Suprapubic skin (tissue), 4 donors: ENCODE measurements at regions not wholly inside any gene's neighbourhood (a gene's known extent, or its start where the extent isn't known, plus 50 kb on each side); places are given as distances from the start of the nearest gene placed in this dataset.

ENCODE experiments used
- DNase-seq, 2 donors: peaks; one replicate each; pipeline ENCODE4 v3.0.0-alpha.2; 2019; ENCODE audit warnings: low spot score in 2 of 2
- H3K27ac ChIP-seq: fragments of 200-600 bp; sonication (generic); one replicate; pipeline ENCODE4 v1.5.1; 2019
- H3K27me3 ChIP-seq: fragments of 200-600 bp; sonication (generic); one replicate; pipeline ENCODE4 v1.5.1; 2019
- H3K36me3 ChIP-seq: fragments of 200-600 bp; sonication (generic); one replicate; pipeline ENCODE4 v1.5.1; 2019
- H3K4me1 ChIP-seq: fragments of 200-600 bp; sonication (generic); one replicate; pipeline ENCODE4 v1.5.1; 2019
- H3K4me3 ChIP-seq: fragments of 200-600 bp; sonication (generic); one replicate; pipeline ENCODE4 v1.5.1; 2019; ENCODE audit warnings: mild to moderate bottlenecking
- H3K9me3 ChIP-seq: fragments of 200-600 bp; sonication (generic); one replicate; pipeline ENCODE4 v1.5.1; 2019
- CTCF ChIP-seq, 2 donors: fragments of 200-600 bp in 1 of 2; fragments of 450-650 bp in 1 of 2; sonication (generic) in 1 of 2; IDR thresholded peaks; one replicate each; pipeline ENCODE4 v1.5.1; 2016 to 2019; ENCODE audit warnings: antibody characterized with exemption in 2 of 2, mild to moderate bottlenecking in 1 of 2, moderate library complexity in 1 of 2
- EP300 ChIP-seq: sonication (generic); formaldehyde crosslinking; IDR thresholded peaks from one replicate; pipeline ENCODE4 v1.6.1; 2017; ENCODE audit warnings: antibody characterized with exemption
- POLR2A ChIP-seq, 2 donors: fragments of 450-650 bp; IDR thresholded peaks; one replicate each; pipeline ENCODE4 v1.6.1; 2017; ENCODE audit warnings: antibody characterized with exemption in 2 of 2, mild to moderate bottlenecking in 2 of 2, moderate library complexity in 2 of 2
- POLR2AphosphoS5 ChIP-seq, 3 donors: sonication (generic); formaldehyde crosslinking; IDR thresholded peaks; one replicate each; pipeline ENCODE4 v1.6.1; 2017; ENCODE audit warnings: antibody characterized with exemption in 3 of 3
- WGBS: methylation state at CpG from one replicate; pipeline ENCODE4 v1.1.5; 2018; 5-methylcytosine and 5-hydroxymethylcytosine counted together

GRCh38 chr4:171710743-171711142 lies 102.5 kb upstream of the GALNTL6 start:
- TF ChIP-seq POLR2A (IDR thresholded peaks at IDR 0.05) (no peak), CTCF (IDR thresholded peaks at IDR 0.05) (no peak)
- 83% methylated on average over 1 of the region's 1 CpG for WGBS
- no peak overlapping the region for H3K27ac ChIP-seq
- no peak overlapping the region for H3K4me3 ChIP-seq
- no peaks in the 10 kb centered on the region for H3K4me1 ChIP-seq
- DNase-seq = no peak
- peaks cover 12% of the 10 kb centered on the region for H3K9me3 ChIP-seq
- H3K36me3 ChIP-seq = no peaks in the 10 kb centered on the region
- no peaks in the 10 kb centered on the region for H3K27me3 ChIP-seq

- Histone ChIP-seq H3K36me3 (no peaks in the 10 kb centered on the region), H3K4me1 (no peaks in the 10 kb centered on the region)
- WGBS = 32% methylated on average over 4 of the region's 4 CpGs
Measured at GRCh38 chr4:171676555-171677215, 136.5 kb upstream of the GALNTL6 start.

GRCh38 chr4:171674781-171675180 lies 138.4 kb upstream of the GALNTL6 start:
- no peak overlapping the region for H3K27ac ChIP-seq
- TF ChIP-seq CTCF (IDR thresholded peaks at IDR 0.05) (no peak), POLR2A (IDR thresholded peaks at IDR 0.05) (no peak), POLR2AphosphoS5 (IDR thresholded peaks at IDR 0.05) (no peak), EP300 (no peak)
- no peaks in the 10 kb centered on the region for H3K4me1 ChIP-seq
- DNase-seq = no peak
- no peaks in the 10 kb centered on the region for H3K36me3 ChIP-seq
- no peaks in the 10 kb centered on the region for H3K9me3 ChIP-seq
- H3K4me3 ChIP-seq = no peak overlapping the region
- WGBS = 88% methylated on average over 9 of the region's 11 CpGs
- H3K27me3 ChIP-seq = no peaks in the 10 kb centered on the region

More at GRCh38 chr4:171676555-171677215, 136.5 kb upstream of the GALNTL6 start:
- DNase-seq = no peak
- H3K27me3 ChIP-seq = no peaks in the 10 kb centered on the region
- TF ChIP-seq POLR2AphosphoS5 (IDR thresholded peaks at IDR 0.05) (no peak), CTCF (IDR thresholded peaks at IDR 0.05) (no peak), POLR2A (IDR thresholded peaks at IDR 0.05) (no peak), EP300 (no peak)
- H3K4me3 ChIP-seq = no peak overlapping the region
- H3K27ac ChIP-seq = no peak overlapping the region
- H3K9me3 ChIP-seq = no peaks in the 10 kb centered on the region

GRCh38 chr4:171668403-171668802 lies 144.8 kb upstream of the GALNTL6 start:
- no peak for DNase-seq
- TF ChIP-seq POLR2AphosphoS5 (IDR thresholded peaks at IDR 0.05) (no peak), EP300 (no peak), CTCF (IDR thresholded peaks at IDR 0.05) (no peak), POLR2A (IDR thresholded peaks at IDR 0.05) (no peak)
- no peaks in the 10 kb centered on the region for H3K9me3 ChIP-seq
- H3K36me3 ChIP-seq = no peaks in the 10 kb centered on the region
- H3K27me3 ChIP-seq = no peaks in the 10 kb centered on the region
- WGBS = 84% methylated on average over 3 of the region's 3 CpGs
- H3K4me3 ChIP-seq = no peak overlapping the region
- H3K27ac ChIP-seq = no peak overlapping the region
- no peaks in the 10 kb centered on the region for H3K4me1 ChIP-seq

- no peak for TF ChIP-seq EP300
- no peak for TF ChIP-seq POLR2A (IDR thresholded peaks at IDR 0.05)
- TF ChIP-seq POLR2AphosphoS5 (IDR thresholded peaks at IDR 0.05) = no peak
- TF ChIP-seq CTCF (IDR thresholded peaks at IDR 0.05) = no peak
Measured at GRCh38 chr4:171667906-171668305, 145.3 kb upstream of the GALNTL6 start.

More at GRCh38 chr4:171667906-171668305, 145.3 kb upstream of the GALNTL6 start:
- no peak for DNase-seq
- no peaks in the 10 kb centered on the region for H3K27me3 ChIP-seq
- no peaks in the 10 kb centered on the region for H3K4me1 ChIP-seq
- no peaks in the 10 kb centered on the region for H3K9me3 ChIP-seq
- no peak overlapping the region for H3K4me3 ChIP-seq
- H3K36me3 ChIP-seq = no peaks in the 10 kb centered on the region
- H3K27ac ChIP-seq = no peak overlapping the region
